Thymus (tissue), 11 donors: ENCODE measurements at regions not wholly inside any gene's neighbourhood (a gene's known extent, or its start where the extent isn't known, plus 50 kb on each side); places are given as distances from the start of the nearest gene placed in this dataset.

Experiments used
- DNase-seq, 9 donors: peaks; one replicate each; pipeline ENCODE4 v3.0.0-alpha.2; 2013; ENCODE audit warnings: low spot score in 9 of 9, low read depth in 6 of 9, missing footprints in 1 of 9
- H3K27ac ChIP-seq, 2 donors: one replicate each; pipeline ENCODE4 v1.5.1; 2013; ENCODE audit warnings: control low read depth in 1 of 2, low read depth in 1 of 2, low read length in 1 of 2, mild to moderate bottlenecking in 1 of 2, moderate library complexity in 1 of 2
- H3K27me3 ChIP-seq, 2 donors: one replicate each; pipeline ENCODE4 v1.5.1; 2013; ENCODE audit warnings: low read length in 1 of 2; ENCODE audit not compliant: control insufficient read depth in 2 of 2, insufficient read depth in 1 of 2
- H3K36me3 ChIP-seq, 2 donors: one replicate each; pipeline ENCODE4 v1.5.1; 2013; ENCODE audit warnings: low read length in 1 of 2, mild to moderate bottlenecking in 1 of 2, moderate library complexity in 1 of 2; ENCODE audit not compliant: control insufficient read depth in 2 of 2, insufficient read depth in 2 of 2
- H3K4me1 ChIP-seq, 2 donors: one replicate each; pipeline ENCODE4 v1.5.1; 2013; ENCODE audit warnings: low read length in 2 of 2; ENCODE audit not compliant: control insufficient read depth in 2 of 2, insufficient read depth in 2 of 2
- H3K4me3 ChIP-seq, 2 donors: one replicate each; pipeline ENCODE4 v1.5.1; 2013; ENCODE audit warnings: low read length in 2 of 2, control low read depth in 1 of 2, mild to moderate bottlenecking in 1 of 2
- H3K9me3 ChIP-seq, 2 donors: one replicate each; pipeline ENCODE4 v1.5.1; 2013; ENCODE audit warnings: low read length in 1 of 2, mild to moderate bottlenecking in 1 of 2; ENCODE audit not compliant: control insufficient read depth in 2 of 2, insufficient read depth in 1 of 2
- WGBS: extraction: QIAGEN DNeasy Blood & Tissue Kit; methylation state at CpG from one replicate; pipeline ENCODE4 v1.1.7; 2013; 5-methylcytosine and 5-hydroxymethylcytosine counted together
- donor health status: healthy.

DNA sequence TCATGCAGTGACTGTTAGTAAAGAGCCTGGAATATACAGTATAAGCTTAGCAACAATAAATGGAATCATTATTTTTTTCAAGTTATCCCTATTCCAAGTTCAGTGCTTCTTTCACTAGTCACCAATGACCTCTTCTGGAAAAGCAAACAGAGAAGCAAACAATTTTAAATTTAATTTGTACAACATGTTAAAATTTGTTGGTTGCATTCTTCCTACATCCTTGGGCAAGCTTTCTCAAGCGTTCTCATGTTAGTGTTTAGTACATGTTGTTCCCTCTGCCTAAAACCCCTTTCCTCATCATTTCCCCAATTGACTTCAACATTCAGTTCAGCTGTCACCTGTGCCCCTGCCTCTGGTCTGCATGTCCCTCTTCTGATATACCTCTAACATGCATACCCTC is 123.4 kb downstream of the SEC61B start:
- H3K9me3 ChIP-seq: no peaks in the 10 kb centered on the region
- DNase-seq: no peak
- 97% methylated on average over 1 of the region's 1 CpG for WGBS
- H3K27ac ChIP-seq: no peak overlapping the region
- no peaks in the 10 kb centered on the region for H3K4me1 ChIP-seq
- no peaks in the 10 kb centered on the region for H3K36me3 ChIP-seq
- no peak overlapping the region for H3K4me3 ChIP-seq
- no peaks in the 10 kb centered on the region for H3K27me3 ChIP-seq

DNA sequence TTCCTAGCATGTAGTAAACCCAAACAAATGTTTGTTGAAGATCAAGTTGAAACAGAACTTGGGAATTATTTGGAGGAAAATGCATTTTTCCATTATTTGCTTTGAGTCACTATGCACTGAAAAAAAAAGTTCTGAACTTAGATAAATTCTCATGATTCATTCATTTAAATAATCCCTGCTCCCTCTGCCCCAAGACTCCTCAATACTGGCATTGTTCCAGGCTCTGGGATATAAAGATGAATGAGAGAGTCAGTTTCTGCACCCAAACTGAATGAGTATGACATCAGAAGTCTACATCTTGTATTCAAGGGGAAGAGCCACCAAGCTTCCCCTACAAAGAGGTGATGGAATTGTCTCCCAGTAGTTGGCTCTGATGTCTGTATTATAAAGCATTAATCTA is 123.9 kb downstream of the SEC61B start:
- Histone ChIP-seq H3K27ac (no peak overlapping the region), H3K27me3 (no peaks in the 10 kb centered on the region), H3K9me3 (no peaks in the 10 kb centered on the region), H3K36me3 (no peaks in the 10 kb centered on the region), H3K4me1 (no peaks in the 10 kb centered on the region), H3K4me3 (no peak overlapping the region)
- no peak for DNase-seq

GRCh38 chr9:99347568-99347967 is 125.5 kb downstream of the SEC61B start:
- H3K27me3 ChIP-seq: no peaks in the 10 kb centered on the region
- H3K4me3 ChIP-seq: no peak overlapping the region
- no peak for DNase-seq
- H3K36me3 ChIP-seq: no peaks in the 10 kb centered on the region
- WGBS: 64% methylated on average over 4 of the region's 4 CpGs
- no peaks in the 10 kb centered on the region for H3K4me1 ChIP-seq
- H3K9me3 ChIP-seq: no peaks in the 10 kb centered on the region
- H3K27ac ChIP-seq: no peak overlapping the region

DNA sequence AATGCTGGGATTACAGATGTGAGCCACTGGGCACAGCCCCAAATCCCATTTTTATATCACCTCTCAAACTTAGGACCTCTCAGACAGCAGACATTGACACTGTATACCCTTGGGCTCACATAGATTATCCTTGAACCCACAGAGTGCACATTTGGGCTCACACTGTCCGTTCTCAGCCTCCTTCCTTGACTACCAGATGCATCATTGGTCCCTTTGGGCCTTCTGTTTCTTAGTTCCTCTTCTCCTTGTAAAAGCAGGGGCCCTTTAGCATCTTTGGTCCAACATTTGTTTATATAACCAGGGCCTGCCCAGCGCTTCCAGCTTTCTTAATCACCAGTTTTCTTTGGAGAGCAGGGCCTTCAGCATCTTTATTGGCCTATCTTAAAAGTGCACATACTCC is 126.2 kb downstream of the SEC61B start:
- 96% methylated on average over 2 of the region's 2 CpGs for WGBS
- Histone ChIP-seq H3K27ac (no peak overlapping the region), H3K36me3 (no peaks in the 10 kb centered on the region), H3K4me1 (no peaks in the 10 kb centered on the region), H3K9me3 (no peaks in the 10 kb centered on the region), H3K27me3 (no peaks in the 10 kb centered on the region), H3K4me3 (no peak overlapping the region)
- no peak for DNase-seq

GRCh38 chr9:99349870-99350269 is 127.8 kb downstream of the SEC61B start:
- 97% methylated on average over 2 of the region's 2 CpGs for WGBS
- DNase-seq: no peak

GRCh38 chr9:99350461-99350860 is 128.4 kb downstream of the SEC61B start:
- Histone ChIP-seq H3K36me3 (no peaks in the 10 kb centered on the region), H3K27ac (no peak overlapping the region), H3K9me3 (no peaks in the 10 kb centered on the region), H3K4me1 (no peaks in the 10 kb centered on the region), H3K27me3 (no peaks in the 10 kb centered on the region), H3K4me3 (no peak overlapping the region)
- 41% methylated on average over 1 of the region's 1 CpG for WGBS
- DNase-seq: no peak

More at GRCh38 chr9:99349870-99350269, 127.8 kb downstream of the SEC61B start:
- H3K27me3 ChIP-seq: no peaks in the 10 kb centered on the region
- H3K4me3 ChIP-seq: no peak overlapping the region
- H3K27ac ChIP-seq: no peak overlapping the region
- no peaks in the 10 kb centered on the region for H3K4me1 ChIP-seq
- no peaks in the 10 kb centered on the region for H3K36me3 ChIP-seq
- no peaks in the 10 kb centered on the region for H3K9me3 ChIP-seq

DNA sequence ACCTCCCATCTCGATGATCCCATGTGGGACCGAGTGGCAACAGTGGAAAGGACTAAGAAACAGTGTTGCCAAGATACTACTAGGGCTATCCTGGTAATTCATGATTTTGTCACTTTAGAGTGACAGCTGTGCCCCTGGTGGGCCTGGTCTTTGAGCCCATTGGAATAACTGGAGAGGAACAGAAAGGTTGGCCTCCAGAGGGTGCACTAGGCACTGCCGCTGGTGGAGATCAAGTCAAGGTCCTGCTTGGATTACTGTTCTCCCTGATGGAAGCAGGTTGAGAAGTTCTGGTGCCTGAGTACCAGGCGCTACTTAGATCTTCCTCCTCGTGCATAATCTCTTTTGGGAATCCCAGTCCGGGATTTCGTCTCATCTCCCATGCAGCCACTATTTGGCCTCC is 129.6 kb downstream of the SEC61B start:
- H3K9me3 ChIP-seq: no peaks in the 10 kb centered on the region
- H3K27me3 ChIP-seq: peaks cover 0 to 5% of the 10 kb centered on the region in 2 donors
- 98% methylated on average over 7 of the region's 7 CpGs for WGBS
- DNase-seq: no peak
- no peak overlapping the region for H3K27ac ChIP-seq
- H3K4me1 ChIP-seq: no peaks in the 10 kb centered on the region
- no peaks in the 10 kb centered on the region for H3K36me3 ChIP-seq
- no peak overlapping the region for H3K4me3 ChIP-seq

- Histone ChIP-seq H3K27me3 (peaks cover 0 to 10% of the 10 kb centered on the region in 2 donors), H3K4me3 (no peak overlapping the region), H3K9me3 (no peaks in the 10 kb centered on the region), H3K27ac (no peak overlapping the region), H3K36me3 (no peaks in the 10 kb centered on the region), H3K4me1 (no peaks in the 10 kb centered on the region)
- DNase-seq: no peak
- WGBS: 95% methylated on average over 4 of the region's 4 CpGs
Measured at GRCh38 chr9:99352826-99353225, 130.7 kb downstream of the SEC61B start.

DNA sequence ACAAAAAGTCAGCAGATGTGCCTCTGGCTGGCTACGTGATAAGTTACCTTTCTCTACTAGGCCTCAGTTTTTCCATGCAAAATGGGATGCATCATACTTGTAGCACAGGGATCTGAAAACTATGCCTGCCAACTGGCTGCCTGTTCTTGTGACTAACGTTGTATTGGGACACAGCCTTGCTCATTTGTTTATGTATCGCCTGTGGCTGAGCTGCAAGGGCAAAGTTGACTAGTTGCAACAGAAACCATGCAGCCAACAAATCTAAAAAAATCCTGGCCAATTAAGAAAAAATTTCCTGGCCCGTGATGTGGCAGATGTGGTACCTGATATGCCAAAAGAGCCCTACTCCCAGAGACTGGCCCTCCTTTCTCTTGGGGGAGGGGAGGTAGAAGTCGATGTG is 131.3 kb downstream of the SEC61B start:
- H3K4me1 ChIP-seq: no peaks in the 10 kb centered on the region
- H3K27ac ChIP-seq: no peak overlapping the region
- H3K4me3 ChIP-seq: no peak overlapping the region
- H3K27me3 ChIP-seq: peaks cover 0 to 12% of the 10 kb centered on the region in 2 donors
- DNase-seq: no peak
- no peaks in the 10 kb centered on the region for H3K36me3 ChIP-seq
- H3K9me3 ChIP-seq: no peaks in the 10 kb centered on the region
- WGBS: 96% methylated on average over 5 of the region's 5 CpGs

DNA sequence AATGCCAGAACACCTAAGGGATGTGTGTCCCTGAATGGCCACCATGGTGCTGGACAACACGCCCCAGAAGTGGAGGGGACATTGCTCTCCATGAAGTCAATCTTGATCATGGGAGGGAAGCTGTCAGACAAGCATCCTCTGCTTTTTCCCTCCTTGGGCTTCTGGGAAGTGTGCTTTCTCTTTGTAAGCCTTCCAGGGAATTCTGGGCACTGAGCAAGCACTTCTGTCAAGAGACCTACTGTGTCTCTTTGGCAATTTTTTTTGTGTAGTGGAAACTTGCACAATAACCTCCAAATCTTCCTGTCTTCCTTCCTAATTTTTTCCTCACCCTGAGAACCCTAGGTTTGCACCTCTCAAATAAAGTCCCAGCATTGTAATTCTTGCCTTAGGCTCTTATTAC is 132.0 kb downstream of the SEC61B start:
- 100% methylated on average over 1 of the region's 1 CpG for WGBS

More for the DNA sequence above, 132.0 kb downstream of the SEC61B start:
- Histone ChIP-seq H3K27ac (no peak overlapping the region), H3K27me3 (peaks cover 0 to 19% of the 10 kb centered on the region in 2 donors), H3K36me3 (no peaks in the 10 kb centered on the region), H3K4me1 (no peaks in the 10 kb centered on the region), H3K9me3 (no peaks in the 10 kb centered on the region), H3K4me3 (no peak overlapping the region)
- no peak for DNase-seq
